HEK293 (cell line): ENCODE measurements at regions not wholly inside any gene's neighbourhood (a gene's known extent, or its start where the extent isn't known, plus 50 kb on each side); places are given as distances from the start of the nearest gene placed in this dataset.

Source experiments
- CTCF ChIA-PET: fragments of 350-600 bp; formaldehyde crosslinking; extraction: SDS; loops from one replicate; lab custom pipeline; 2021; ENCODE audit warnings: antibody characterized with exemption; lab: Yijun Ruan, JAX
- POLR2A ChIA-PET: fragments of 300-600 bp; formaldehyde crosslinking; extraction: SDS; loops from one replicate; lab custom pipeline; 2020; ENCODE audit warnings: antibody characterized with exemption, inconsistent platforms; lab: Yijun Ruan, JAX
- H3K27ac ChIP-seq: fragments of 200-500 bp; sonication (Bioruptor generic); 2 replicates; pipeline ENCODE4 v1.5.1; 2014; ENCODE audit warnings: low read depth, low read length, control low read depth, inconsistent platforms; ENCODE audit errors: extremely low read depth
- H3K36me3 ChIP-seq, 2 experiments: fragments of 200-500 bp in 1 of 2; sonication (Bioruptor generic) in 1 of 2; 1 replicate in 1 of 2; 2 replicates in 1 of 2; pipeline ENCODE4 v1.5.1; 2014 to 2017; ENCODE audit warnings: inconsistent platforms in 2 of 2, low read length in 2 of 2; ENCODE audit not compliant: control insufficient read depth in 2 of 2, insufficient read depth in 1 of 2
- H3K4me1 ChIP-seq: fragments of 200-500 bp; sonication (Bioruptor generic); 2 replicates; pipeline ENCODE4 v1.5.1; 2014; ENCODE audit warnings: mild to moderate bottlenecking, low read length, inconsistent platforms; ENCODE audit not compliant: control insufficient read depth, insufficient read depth
- H3K4me3 ChIP-seq: 2 replicates; pipeline ENCODE4 v1.5.1; 2011; ENCODE audit warnings: low read depth, mild to moderate bottlenecking, control low read depth, low read length, moderate library complexity
- H3K9me3 ChIP-seq: fragments of 200-500 bp; sonication (Bioruptor generic); 2 replicates; pipeline ENCODE4 v1.5.1; 2014; ENCODE audit warnings: low read depth, low read length, inconsistent platforms; ENCODE audit not compliant: control insufficient read depth, insufficient read depth
- GFI1B ChIP-seq: fragments of 450-650 bp; formaldehyde crosslinking; IDR thresholded peaks from 2 replicates; pipeline ENCODE4 v1.5.1; 2016; ENCODE audit warnings: missing biosample characterization, missing genetic modification characterization
- KLF16 ChIP-seq: fragments of 450-650 bp; formaldehyde crosslinking; IDR thresholded peaks from 2 replicates; pipeline ENCODE4 v1.5.1; 2017; ENCODE audit warnings: missing biosample characterization, missing genetic modification characterization
- MEIS1 ChIP-seq: sonication (generic); formaldehyde crosslinking; IDR thresholded peaks from 2 replicates; pipeline ENCODE4 v1.8.1; 2022; ENCODE audit warnings: missing genetic modification reagents, mild to moderate bottlenecking, borderline replicate concordance
- SALL2 ChIP-seq: fragments of 450-650 bp; formaldehyde crosslinking; IDR thresholded peaks from 2 replicates; pipeline ENCODE4 v1.5.0; 2017; ENCODE audit warnings: missing biosample characterization, mild to moderate bottlenecking, missing genetic modification characterization, borderline replicate concordance
- SCRT2 ChIP-seq: fragments of 450-650 bp; formaldehyde crosslinking; IDR thresholded peaks from 2 replicates; pipeline ENCODE4 v1.5.1; 2016; ENCODE audit warnings: missing biosample characterization, missing genetic modification characterization
- SP7 ChIP-seq: fragments of 450-650 bp; formaldehyde crosslinking; IDR thresholded peaks from 2 replicates; pipeline ENCODE4 v1.5.1; 2016; ENCODE audit warnings: missing biosample characterization, missing genetic modification characterization
- WT1 ChIP-seq: fragments of 450-650 bp; formaldehyde crosslinking; IDR thresholded peaks from 2 replicates; pipeline ENCODE4 v1.5.1; 2016; ENCODE audit warnings: missing biosample characterization, missing genetic modification characterization
- YY2 ChIP-seq: fragments of 450-650 bp; formaldehyde crosslinking; IDR thresholded peaks from 2 replicates; pipeline ENCODE4 v1.5.1; 2016; ENCODE audit warnings: missing biosample characterization, missing genetic modification characterization
- ZBTB48 ChIP-seq: fragments of 450-650 bp; formaldehyde crosslinking; IDR thresholded peaks from 2 replicates; pipeline ENCODE4 v1.5.1; 2016; ENCODE audit warnings: missing biosample characterization, missing genetic modification characterization
- ZNF157 ChIP-seq: fragments of 450-650 bp; formaldehyde crosslinking; IDR thresholded peaks from 2 replicates; pipeline ENCODE4 v1.5.1; 2016; ENCODE audit warnings: missing biosample characterization, missing genetic modification characterization
- ZNF239 ChIP-seq: fragments of 450-650 bp; formaldehyde crosslinking; IDR thresholded peaks from 2 replicates; pipeline ENCODE4 v1.5.1; 2016; ENCODE audit warnings: missing biosample characterization, missing genetic modification characterization
- ZNF302 ChIP-seq: fragments of 450-650 bp; formaldehyde crosslinking; IDR thresholded peaks from 2 replicates; pipeline ENCODE4 v1.5.1; 2016; ENCODE audit warnings: missing biosample characterization, missing genetic modification characterization, low read depth
- ZNF324 ChIP-seq: fragments of 450-650 bp; formaldehyde crosslinking; IDR thresholded peaks from 2 replicates; pipeline ENCODE4 v1.5.1; 2016; ENCODE audit warnings: missing biosample characterization, missing genetic modification characterization
- ZNF529 ChIP-seq: fragments of 450-650 bp; formaldehyde crosslinking; IDR thresholded peaks from 2 replicates; pipeline ENCODE4 v1.5.1; 2017; ENCODE audit warnings: missing genetic modification characterization, missing biosample characterization; ENCODE audit not compliant: insufficient replicate concordance
- ZNF530 ChIP-seq: fragments of 450-650 bp; formaldehyde crosslinking; IDR thresholded peaks from 2 replicates; pipeline ENCODE4 v1.5.1; 2016; ENCODE audit warnings: low read depth, missing biosample characterization, missing genetic modification characterization
- ZNF571 ChIP-seq: fragments of 450-650 bp; formaldehyde crosslinking; IDR thresholded peaks from 2 replicates; pipeline ENCODE4 v1.5.0; 2017; ENCODE audit warnings: missing biosample characterization, missing genetic modification characterization
- ZNF610 ChIP-seq: fragments of 450-650 bp; formaldehyde crosslinking; IDR thresholded peaks from 2 replicates; pipeline ENCODE4 v1.5.1; 2016; ENCODE audit warnings: missing biosample characterization, missing genetic modification characterization, borderline replicate concordance
- ZNF621 ChIP-seq: fragments of 450-650 bp; formaldehyde crosslinking; IDR thresholded peaks from 2 replicates; pipeline ENCODE4 v1.5.1; 2017; ENCODE audit warnings: missing biosample characterization, missing genetic modification characterization
- ZNF629 ChIP-seq: fragments of 450-650 bp; formaldehyde crosslinking; IDR thresholded peaks from 2 replicates; pipeline ENCODE4 v1.5.1; 2017; ENCODE audit warnings: missing biosample characterization, missing genetic modification characterization
- ZNF664 ChIP-seq: fragments of 450-650 bp; formaldehyde crosslinking; IDR thresholded peaks from 2 replicates; pipeline ENCODE4 v1.5.1; 2016; ENCODE audit warnings: missing biosample characterization, missing genetic modification characterization
- ZNF768 ChIP-seq: fragments of 450-650 bp; formaldehyde crosslinking; IDR thresholded peaks from 2 replicates; pipeline ENCODE4 v1.5.1; 2018; ENCODE audit warnings: missing biosample characterization, mild to moderate bottlenecking, missing genetic modification characterization
- ZNF830 ChIP-seq: fragments of 450-650 bp; IDR thresholded peaks from 2 replicates; pipeline ENCODE4 v1.5.0; 2018; ENCODE audit warnings: missing biosample characterization, missing genetic modification characterization, low read depth, mild to moderate bottlenecking, moderate library complexity
- ZNF837 ChIP-seq: fragments of 450-650 bp; formaldehyde crosslinking; IDR thresholded peaks from 2 replicates; pipeline ENCODE4 v1.5.1; 2016; ENCODE audit warnings: missing biosample characterization, missing genetic modification characterization
- TF ChIP-seq, protein P1 (sequence below): IDR thresholded peaks from 2 replicates; pipeline ENCODE4 v1.6.1; 2011; ENCODE audit warnings: mild to moderate bottlenecking, low read depth, low read length, borderline replicate concordance
- TF ChIP-seq, protein P2 (sequence below): fragments of 450-650 bp; formaldehyde crosslinking; IDR thresholded peaks from 2 replicates; pipeline ENCODE4; 2016; ENCODE audit warnings: missing biosample characterization, missing genetic modification characterization

DNA sequence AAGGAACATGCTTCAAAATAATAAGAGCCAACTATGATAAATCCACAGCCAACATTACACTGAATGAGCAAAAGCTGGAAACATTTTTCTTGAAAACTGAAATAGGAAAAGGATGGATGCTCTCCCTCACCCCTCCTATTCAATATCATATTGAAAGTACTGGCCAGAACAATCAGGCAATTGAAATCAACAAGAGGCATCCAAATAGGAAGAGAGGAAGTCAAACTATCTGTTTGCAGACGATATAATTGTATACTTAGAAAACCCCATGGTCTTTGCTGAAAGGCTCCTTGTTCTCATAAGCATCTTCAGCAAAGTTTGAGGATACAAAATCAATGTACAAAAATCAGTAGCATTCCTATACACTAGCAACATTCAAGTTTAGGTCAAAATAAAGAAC, 1562.5 kb upstream of the ADGRL3 start:
- H3K9me3 ChIP-seq, result no peaks in the 10 kb centered on the region
- TF ChIP-seq ZNF664 (no peak), MEIS1 (CRISPR knock-in tag) (no peak), KLF16 (no peak), SP7 (tag by site-specific recombination) (no peak), ZNF610 (tag by site-specific recombination) (no peak), ZNF302 (tag by site-specific recombination) (no peak), ZNF239 (tag by site-specific recombination) (no peak), ZNF830 (tag by site-specific recombination) (no peak), SCRT2 (tag by site-specific recombination) (no peak), ZNF324 (tag by site-specific recombination) (no peak), ZNF629 (tag by site-specific recombination) (no peak), SALL2 (tag by site-specific recombination) (no peak)
- TF ChIP-seq, protein P1, sequence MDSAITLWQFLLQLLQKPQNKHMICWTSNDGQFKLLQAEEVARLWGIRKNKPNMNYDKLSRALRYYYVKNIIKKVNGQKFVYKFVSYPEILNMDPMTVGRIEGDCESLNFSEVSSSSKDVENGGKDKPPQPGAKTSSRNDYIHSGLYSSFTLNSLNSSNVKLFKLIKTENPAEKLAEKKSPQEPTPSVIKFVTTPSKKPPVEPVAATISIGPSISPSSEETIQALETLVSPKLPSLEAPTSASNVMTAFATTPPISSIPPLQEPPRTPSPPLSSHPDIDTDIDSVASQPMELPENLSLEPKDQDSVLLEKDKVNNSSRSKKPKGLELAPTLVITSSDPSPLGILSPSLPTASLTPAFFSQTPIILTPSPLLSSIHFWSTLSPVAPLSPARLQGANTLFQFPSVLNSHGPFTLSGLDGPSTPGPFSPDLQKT, result no peak
- TF ChIP-seq, all 188 proteins: peak for 0
- ChIA-PET POLR2A (no interaction called here), CTCF (no interaction called here)
- no peak overlapping the region for H3K4me3 ChIP-seq
- H3K4me1 ChIP-seq, result no peaks in the 10 kb centered on the region
- H3K27ac ChIP-seq, result no peak overlapping the region
- no peaks in the 10 kb centered on the region for H3K36me3 ChIP-seq

DNA sequence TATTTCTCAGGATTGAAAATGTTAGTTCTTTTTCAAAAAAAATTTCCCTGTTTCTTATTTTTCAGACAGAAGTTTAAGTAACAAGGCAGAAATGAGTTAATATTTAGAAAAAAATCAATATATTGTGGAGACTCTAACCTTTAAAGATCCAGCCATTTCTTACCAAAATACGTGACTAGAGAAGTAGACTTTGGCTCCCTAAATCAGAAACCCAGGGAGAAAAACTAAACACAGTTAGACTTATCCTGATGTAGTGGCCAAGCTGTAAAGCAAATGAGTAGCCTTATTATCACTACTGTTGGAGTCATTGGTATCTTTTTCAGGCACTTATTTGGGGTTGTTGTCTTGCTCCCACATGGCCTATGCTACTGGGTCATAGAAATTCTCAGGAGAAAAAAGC, 1556.4 kb upstream of the ADGRL3 start:
- Histone ChIP-seq H3K36me3 (no peaks in the 10 kb centered on the region), H3K27ac (no peak overlapping the region), H3K4me1 (no peaks in the 10 kb centered on the region), H3K9me3 (no peaks in the 10 kb centered on the region), H3K4me3 (no peak overlapping the region)
- POLR2A ChIA-PET, result no interaction called here
- CTCF ChIA-PET, result no interaction called here
- TF ChIP-seq GFI1B (tag by site-specific recombination) (no peak), ZNF621 (tag by site-specific recombination) (no peak), WT1 (no peak), ZNF530 (tag by site-specific recombination) (no peak), YY2 (tag by site-specific recombination) (no peak), ZBTB48 (no peak), ZNF768 (no peak), ZNF157 (tag by site-specific recombination) (no peak), ZNF837 (tag by site-specific recombination) (no peak), ZNF571 (no peak)
- TF ChIP-seq, protein P2, sequence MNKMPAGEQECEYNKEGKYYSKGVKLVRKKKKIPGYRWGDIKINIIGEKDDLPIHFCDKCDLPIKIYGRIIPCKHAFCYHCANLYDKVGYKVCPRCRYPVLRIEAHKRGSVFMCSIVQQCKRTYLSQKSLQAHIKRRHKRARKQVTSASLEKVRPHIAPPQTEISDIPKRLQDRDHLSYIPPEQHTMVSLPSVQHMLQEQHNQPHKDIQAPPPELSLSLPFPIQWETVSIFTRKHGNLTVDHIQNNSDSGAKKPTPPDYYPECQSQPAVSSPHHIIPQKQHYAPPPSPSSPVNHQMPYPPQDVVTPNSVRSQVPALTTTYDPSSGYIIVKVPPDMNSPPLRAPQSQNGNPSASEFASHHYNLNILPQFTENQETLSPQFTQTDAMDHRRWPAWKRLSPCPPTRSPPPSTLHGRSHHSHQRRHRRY, result no peak

DNA sequence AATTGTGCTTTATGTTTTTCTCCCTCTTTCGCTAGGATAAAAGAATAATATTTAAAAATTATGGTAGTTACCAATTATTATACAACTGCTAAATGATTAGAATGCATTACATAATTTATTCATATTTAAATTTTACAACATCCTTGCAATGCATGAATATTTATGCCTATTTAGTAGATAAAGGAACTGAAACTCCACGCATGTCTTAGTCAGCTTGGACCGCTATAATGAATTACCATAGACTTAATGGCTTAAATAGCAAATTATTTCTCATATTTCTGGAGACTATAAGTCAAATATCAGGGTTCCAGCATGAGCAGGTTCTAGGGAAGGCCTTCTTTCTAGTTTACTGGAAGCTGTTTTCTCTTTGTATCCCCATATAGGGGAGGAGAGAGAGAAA, 1555.4 kb upstream of the ADGRL3 start:
- H3K9me3 ChIP-seq, result no peaks in the 10 kb centered on the region
- no peak overlapping the region for H3K4me3 ChIP-seq
- H3K27ac ChIP-seq, result no peak overlapping the region
- H3K4me1 ChIP-seq, result no peaks in the 10 kb centered on the region
- TF ChIP-seq ZNF529 (tag by site-specific recombination), result no peak
- TF ChIP-seq, all 188 proteins: peak for 0
- ChIA-PET POLR2A (no interaction called here), CTCF (no interaction called here)
- H3K36me3 ChIP-seq, result no peaks in the 10 kb centered on the region
